ENCODE measurements at regions not wholly inside any gene's neighbourhood (a gene's known extent, or its start where the extent isn't known, plus 50 kb on each side); places are given as distances from the start of the nearest gene placed in this dataset.

GRCh38 chr2:217356781-217357180, 496.9 kb upstream of the TNP1 start:
- no peak overlapping the region for H2AFZ ChIP-seq
- no peak overlapping the region for H3K4me2 ChIP-seq
- intact Hi-C loops (cut with micrococcal nuclease; ENCODE audit: unreplicated experiment), result no loop called here
- ChIA-PET CTCF (no interaction called here), POLR2A (ENCODE audit: unreplicated experiment) (no interaction called here)
- no peaks in the 10 kb centered on the region for H3K27me3 ChIP-seq (ENCODE audit: insufficient read depth, low read depth)
- H3F3A ChIP-seq (ENCODE audit: insufficient read depth, low read depth), result peaks cover 21% of the 10 kb centered on the region
- no peak overlapping the region for H3K27ac ChIP-seq
- peaks cover 30% of the 10 kb centered on the region for H3K4me1 ChIP-seq (replicated peaks; ENCODE audit: insufficient read depth)
- H3K9me2 ChIP-seq (ENCODE audit: insufficient read depth), result no peaks in the 10 kb centered on the region
- H3K4me3 ChIP-seq, result no peak overlapping the region
- no peaks in the 10 kb centered on the region for H4K20me1 ChIP-seq (ENCODE audit: insufficient read depth)
- no peaks in the 10 kb centered on the region for H3K79me2 ChIP-seq (ENCODE audit: low read depth)
- no peaks in the 10 kb centered on the region for H3K9me3 ChIP-seq (ENCODE audit: insufficient read depth, low read depth)
- no TSS peak for BruUV-seq (replicated peaks)
- DNase-seq, result no peak
- H3K36me3 ChIP-seq (ENCODE audit: low read depth), result no peaks in the 10 kb centered on the region
- TF ChIP-seq CTCF (conservative IDR thresholded peaks at IDR 0.05), result no peak
- no peak for TF ChIP-seq EZH2 (IDR thresholded peaks at IDR 0.05; ENCODE audit: low read depth)

- Histone ChIP-seq H3F3A (ENCODE audit: insufficient read depth, low read depth) (peaks cover 14% of the 10 kb centered on the region; the same call in 1 of the 2 replicates), H3K9me2 (ENCODE audit: insufficient read depth) (no peaks in the 10 kb centered on the region), H3K4me3 (no peak overlapping the region), H3K27me3 (ENCODE audit: insufficient read depth, low read depth) (no peaks in the 10 kb centered on the region), H3K36me3 (ENCODE audit: low read depth) (no peaks in the 10 kb centered on the region), H3K27ac (no peak overlapping the region), H3K9me3 (ENCODE audit: insufficient read depth, low read depth) (no peaks in the 10 kb centered on the region), H4K20me1 (ENCODE audit: insufficient read depth) (no peaks in the 10 kb centered on the region), H3K79me2 (ENCODE audit: low read depth) (no peaks in the 10 kb centered on the region), H3K4me2 (no peak overlapping the region), H2AFZ (no peak overlapping the region), H3K4me1 (replicated peaks; ENCODE audit: insufficient read depth) (peaks cover 24% of the 10 kb centered on the region)
- ChIA-PET POLR2A (ENCODE audit: unreplicated experiment) (no interaction called here), CTCF (no interaction called here)
- TF ChIP-seq CTCF (conservative IDR thresholded peaks at IDR 0.05) (no peak), EZH2 (IDR thresholded peaks at IDR 0.05; ENCODE audit: low read depth) (no peak)
- no TSS peak for BruUV-seq (replicated peaks)
- DNase-seq, result no peak
- intact Hi-C loops (cut with micrococcal nuclease; ENCODE audit: unreplicated experiment), result no loop called here
Observed at GRCh38 chr2:217356142-217356541, 496.3 kb upstream of the TNP1 start.

- no peak for DNase-seq
- Histone ChIP-seq H3K4me2 (no peak overlapping the region), H2AFZ (no peak overlapping the region), H3K27ac (no peak overlapping the region), H3K27me3 (ENCODE audit: insufficient read depth, low read depth) (no peaks in the 10 kb centered on the region), H3K4me3 (no peak overlapping the region), H3K9me3 (ENCODE audit: insufficient read depth, low read depth) (0 out of 2 replicates have a peak, but pooled peaks cover 11% of the 10 kb centered on the region), H3K36me3 (ENCODE audit: low read depth) (no peaks in the 10 kb centered on the region), H3K9me2 (ENCODE audit: insufficient read depth) (no peaks in the 10 kb centered on the region), H3K4me1 (replicated peaks; ENCODE audit: insufficient read depth) (no peaks in the 10 kb centered on the region), H4K20me1 (ENCODE audit: insufficient read depth) (no peaks in the 10 kb centered on the region), H3F3A (ENCODE audit: insufficient read depth, low read depth) (no peaks in the 10 kb centered on the region), H3K79me2 (ENCODE audit: low read depth) (no peaks in the 10 kb centered on the region)
- CTCF ChIA-PET, result no interaction called here
- intact Hi-C loops (cut with micrococcal nuclease; ENCODE audit: unreplicated experiment), result no loop called here
- TF ChIP-seq EZH2 (IDR thresholded peaks at IDR 0.05; ENCODE audit: low read depth) (no peak), CTCF (conservative IDR thresholded peaks at IDR 0.05) (no peak)
- POLR2A ChIA-PET (ENCODE audit: unreplicated experiment), result no interaction called here
- BruUV-seq (replicated peaks), result no TSS peak
Observed at GRCh38 chr2:217353591-217353990, 493.7 kb upstream of the TNP1 start.

All from PC-9 (cell line).